ENCODE measurements at regions not wholly inside any gene's neighbourhood (a gene's known extent, or its start where the extent isn't known, plus 50 kb on each side); places are given as distances from the start of the nearest gene placed in this dataset.

GRCh38 chr3:64806668-64807605 is 119.1 kb upstream of the ADAMTS9 start:
- TF ChIP-seq CTCF (conservative IDR thresholded peaks at IDR 0.05 in 1 of 2, IDR thresholded peaks at IDR 0.05 in 1 of 2; ENCODE audit: extremely low read depth in 1 of 2, insufficient read depth in 1 of 2, low read depth in 1 of 2, low read length in 2 of 2): no peak
- no peak for TF ChIP-seq EZH2 (IDR thresholded peaks at IDR 0.05; ENCODE audit: borderline replicate concordance, low read length)
